ENCODE measurements at regions not wholly inside any gene's neighbourhood (a gene's known extent, or its start where the extent isn't known, plus 50 kb on each side); places are given as distances from the start of the nearest gene placed in this dataset.

GRCh38 chr2:142724186-142724585, 153.3 kb upstream of the KYNU start:
- no peak overlapping the region for H3K27ac ChIP-seq
- TF ChIP-seq CTCF (conservative IDR thresholded peaks at IDR 0.05) (no peak), ZFX (IDR thresholded peaks at IDR 0.05) (no peak)

GRCh38 chr2:142723236-142723635, 154.2 kb upstream of the KYNU start:
- TF ChIP-seq CTCF (conservative IDR thresholded peaks at IDR 0.05): no peak
- TF ChIP-seq ZFX (IDR thresholded peaks at IDR 0.05): no peak
- no peak overlapping the region for H3K27ac ChIP-seq

- H3K27ac ChIP-seq: no peak overlapping the region
- TF ChIP-seq ZFX (IDR thresholded peaks at IDR 0.05) (no peak), CTCF (conservative IDR thresholded peaks at IDR 0.05) (no peak)
Observed at GRCh38 chr2:142722569-142722968, 154.9 kb upstream of the KYNU start.

- H3K27ac ChIP-seq: no peak overlapping the region
- no peak for TF ChIP-seq ZFX (IDR thresholded peaks at IDR 0.05)
- TF ChIP-seq CTCF (conservative IDR thresholded peaks at IDR 0.05): no peak
Observed at GRCh38 chr2:142722086-142722485, 155.4 kb upstream of the KYNU start.

GRCh38 chr2:142721015-142721414, 156.4 kb upstream of the KYNU start:
- TF ChIP-seq CTCF (conservative IDR thresholded peaks at IDR 0.05) (no peak), ZFX (IDR thresholded peaks at IDR 0.05) (no peak)

GRCh38 chr2:142718576-142719155, 158.8 kb upstream of the KYNU start:
- TF ChIP-seq CTCF (conservative IDR thresholded peaks at IDR 0.05) (no peak), ZFX (IDR thresholded peaks at IDR 0.05) (no peak)
- H3K27ac ChIP-seq: no peak overlapping the region

More at GRCh38 chr2:142721015-142721414, 156.4 kb upstream of the KYNU start:
- no peak overlapping the region for H3K27ac ChIP-seq

- TF ChIP-seq ZFX (IDR thresholded peaks at IDR 0.05) (no peak), CTCF (conservative IDR thresholded peaks at IDR 0.05) (no peak)
- no peak overlapping the region for H3K27ac ChIP-seq
Observed at GRCh38 chr2:142716463-142717242, 160.8 kb upstream of the KYNU start.

All from C4-2B (cell line).